Peyer's patch (tissue), 4 donors: ENCODE measurements at regions not wholly inside any gene's neighbourhood (a gene's known extent, or its start where the extent isn't known, plus 50 kb on each side); places are given as distances from the start of the nearest gene placed in this dataset.

Experiments
- POLR2A ChIP-seq, 2 donors: fragments of 450-650 bp; IDR thresholded peaks; one replicate each; pipeline ENCODE4 v1.5.1; 2017; ENCODE audit warnings: antibody characterized with exemption in 2 of 2, mild to moderate bottlenecking in 2 of 2, moderate library complexity in 2 of 2
- TF ChIP-seq, protein P1 (sequence below), 6 experiments: fragments of 450-650 bp in 4 of 6; fragments of 200-600 bp in 2 of 6; sonication (generic) in 1 of 6; IDR thresholded peaks; one replicate each; pipeline ENCODE4 v1.5.1; 2017 to 2019; ENCODE audit warnings: antibody characterized with exemption in 6 of 6, mild to moderate bottlenecking in 3 of 6, moderate library complexity in 1 of 6

DNA sequence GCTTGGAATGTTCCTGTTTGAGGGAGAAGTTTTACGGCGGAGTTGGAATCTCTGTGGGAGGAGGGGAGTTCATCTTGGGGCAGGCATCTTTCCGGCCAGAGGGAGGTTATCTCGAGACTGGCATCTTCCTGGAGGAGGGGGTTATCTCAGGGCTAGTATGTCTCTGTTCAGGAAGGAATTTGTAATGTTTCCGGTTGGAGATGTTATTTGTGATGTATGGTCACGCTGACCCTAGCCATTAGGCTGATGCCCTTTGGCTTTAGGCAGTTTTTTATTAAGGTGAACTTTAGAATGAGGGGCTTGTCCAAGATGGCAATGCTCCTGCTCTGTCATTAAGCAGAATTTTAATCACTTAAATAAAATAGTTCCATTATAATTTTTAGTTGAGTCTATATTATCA is 449.7 kb downstream of the PCDH10 start:
- TF ChIP-seq POLR2A (IDR thresholded peaks at IDR 0.05), result no peak
- TF ChIP-seq, protein P1, sequence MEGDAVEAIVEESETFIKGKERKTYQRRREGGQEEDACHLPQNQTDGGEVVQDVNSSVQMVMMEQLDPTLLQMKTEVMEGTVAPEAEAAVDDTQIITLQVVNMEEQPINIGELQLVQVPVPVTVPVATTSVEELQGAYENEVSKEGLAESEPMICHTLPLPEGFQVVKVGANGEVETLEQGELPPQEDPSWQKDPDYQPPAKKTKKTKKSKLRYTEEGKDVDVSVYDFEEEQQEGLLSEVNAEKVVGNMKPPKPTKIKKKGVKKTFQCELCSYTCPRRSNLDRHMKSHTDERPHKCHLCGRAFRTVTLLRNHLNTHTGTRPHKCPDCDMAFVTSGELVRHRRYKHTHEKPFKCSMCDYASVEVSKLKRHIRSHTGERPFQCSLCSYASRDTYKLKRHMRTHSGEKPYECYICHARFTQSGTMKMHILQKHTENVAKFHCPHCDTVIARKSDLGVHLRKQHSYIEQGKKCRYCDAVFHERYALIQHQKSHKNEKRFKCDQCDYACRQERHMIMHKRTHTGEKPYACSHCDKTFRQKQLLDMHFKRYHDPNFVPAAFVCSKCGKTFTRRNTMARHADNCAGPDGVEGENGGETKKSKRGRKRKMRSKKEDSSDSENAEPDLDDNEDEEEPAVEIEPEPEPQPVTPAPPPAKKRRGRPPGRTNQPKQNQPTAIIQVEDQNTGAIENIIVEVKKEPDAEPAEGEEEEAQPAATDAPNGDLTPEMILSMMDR (IDR thresholded peaks at IDR 0.05), result no peak
